Sigmoid colon (tissue), 4 donors: ENCODE measurements at regions not wholly inside any gene's neighbourhood (a gene's known extent, or its start where the extent isn't known, plus 50 kb on each side); places are given as distances from the start of the nearest gene placed in this dataset.

Source experiments
- EP300 ChIP-seq, 4 donors: sonication (generic); formaldehyde crosslinking; IDR thresholded peaks; one replicate each; pipeline ENCODE4 v1.6.1; 2017; ENCODE audit warnings: antibody characterized with exemption in 4 of 4
- TF ChIP-seq, protein P1 (sequence below), 4 experiments: fragments of 450-650 bp in 3 of 4; fragments of 200-600 bp in 1 of 4; IDR thresholded peaks; one replicate each; pipeline ENCODE4 v1.5.1; 2016 to 2019; ENCODE audit warnings: antibody characterized with exemption in 4 of 4, mild to moderate bottlenecking in 3 of 4, moderate library complexity in 2 of 4

GRCh38 chr4:104728380-104729122 lies 233.9 kb upstream of the CXXC4 start:
- TF ChIP-seq, protein P1, sequence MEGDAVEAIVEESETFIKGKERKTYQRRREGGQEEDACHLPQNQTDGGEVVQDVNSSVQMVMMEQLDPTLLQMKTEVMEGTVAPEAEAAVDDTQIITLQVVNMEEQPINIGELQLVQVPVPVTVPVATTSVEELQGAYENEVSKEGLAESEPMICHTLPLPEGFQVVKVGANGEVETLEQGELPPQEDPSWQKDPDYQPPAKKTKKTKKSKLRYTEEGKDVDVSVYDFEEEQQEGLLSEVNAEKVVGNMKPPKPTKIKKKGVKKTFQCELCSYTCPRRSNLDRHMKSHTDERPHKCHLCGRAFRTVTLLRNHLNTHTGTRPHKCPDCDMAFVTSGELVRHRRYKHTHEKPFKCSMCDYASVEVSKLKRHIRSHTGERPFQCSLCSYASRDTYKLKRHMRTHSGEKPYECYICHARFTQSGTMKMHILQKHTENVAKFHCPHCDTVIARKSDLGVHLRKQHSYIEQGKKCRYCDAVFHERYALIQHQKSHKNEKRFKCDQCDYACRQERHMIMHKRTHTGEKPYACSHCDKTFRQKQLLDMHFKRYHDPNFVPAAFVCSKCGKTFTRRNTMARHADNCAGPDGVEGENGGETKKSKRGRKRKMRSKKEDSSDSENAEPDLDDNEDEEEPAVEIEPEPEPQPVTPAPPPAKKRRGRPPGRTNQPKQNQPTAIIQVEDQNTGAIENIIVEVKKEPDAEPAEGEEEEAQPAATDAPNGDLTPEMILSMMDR (IDR thresholded peaks at IDR 0.05): no peak
- no peak for TF ChIP-seq EP300 (IDR thresholded peaks at IDR 0.05)
